Loucy (cell line): ENCODE measurements at regions not wholly inside any gene's neighbourhood (a gene's known extent, or its start where the extent isn't known, plus 50 kb on each side); places are given as distances from the start of the nearest gene placed in this dataset.

Experiments used
- H2AFZ ChIP-seq: fragments of 200-600 bp; sonication (generic); 2 replicates; pipeline ENCODE4 v1.6.0; 2016; ENCODE audit warnings: antibody characterized with exemption, mild to moderate bottlenecking, low read length, moderate library complexity
- H3F3A ChIP-seq: fragments of 200-600 bp; 2 replicates; pipeline ENCODE4 v1.6.0; 2016; ENCODE audit warnings: antibody characterized with exemption, low read depth, mild to moderate bottlenecking
- H3K27me3 ChIP-seq: fragments of 200-600 bp; sonication (generic); 2 replicates; pipeline ENCODE4 v1.6.1; 2014; ENCODE audit warnings: low read length, mild to moderate bottlenecking; ENCODE audit not compliant: insufficient read depth, poor library complexity, severe bottlenecking
- H3K36me3 ChIP-seq: fragments of 200-600 bp; sonication (generic); 2 replicates; pipeline ENCODE4 v1.6.1; 2016; ENCODE audit warnings: low read length; ENCODE audit not compliant: insufficient read depth
- H3K4me1 ChIP-seq: fragments of 200-600 bp; sonication (generic); 2 replicates; pipeline ENCODE4 v1.5.1; 2014; ENCODE audit warnings: low read length, mild to moderate bottlenecking; ENCODE audit not compliant: insufficient read depth, poor library complexity, severe bottlenecking
- H3K4me2 ChIP-seq: fragments of 200-600 bp; sonication (generic); 2 replicates; pipeline ENCODE4 v1.6.0; 2014; ENCODE audit warnings: antibody characterized with exemption, low read length, low read depth, mild to moderate bottlenecking; ENCODE audit not compliant: poor library complexity, severe bottlenecking
- H3K4me3 ChIP-seq: fragments of 200-600 bp; sonication (generic); 2 replicates; pipeline ENCODE4 v1.5.1; 2014; ENCODE audit warnings: low read length, mild to moderate bottlenecking, mixed read lengths; ENCODE audit not compliant: poor library complexity, severe bottlenecking
- H3K79me2 ChIP-seq: fragments of 200-600 bp; sonication (generic); 2 replicates; pipeline ENCODE4 v1.6.1; 2014; ENCODE audit warnings: low read length; ENCODE audit not compliant: insufficient read depth
- H3K9ac ChIP-seq: fragments of 200-600 bp; sonication (generic); 2 replicates; pipeline ENCODE4 v1.6.0; 2014; ENCODE audit warnings: mild to moderate bottlenecking, low read depth, low read length, moderate library complexity; ENCODE audit not compliant: poor library complexity, severe bottlenecking
- H3K9me2 ChIP-seq: fragments of 200-600 bp; sonication (generic); replicated peaks from 2 replicates; pipeline ENCODE4 v1.6.1; 2016; ENCODE audit warnings: low read depth, low read length, mixed read lengths
- H3K9me3 ChIP-seq: fragments of 200-600 bp; sonication (generic); 2 replicates; pipeline ENCODE4 v1.6.1; 2014; ENCODE audit warnings: mild to moderate bottlenecking, antibody characterized with exemption, low read length, low read depth; ENCODE audit not compliant: insufficient read depth
- H4K20me1 ChIP-seq: fragments of 200-600 bp; sonication (generic); 2 replicates; pipeline ENCODE4 v1.6.0; 2014; ENCODE audit warnings: antibody characterized with exemption, low read length, mild to moderate bottlenecking; ENCODE audit not compliant: insufficient read depth, poor library complexity, severe bottlenecking
- EZH2phosphoT487 ChIP-seq: fragments of 200-600 bp; IDR thresholded peaks from 2 replicates; pipeline ENCODE4 v1.6.1; 2018; ENCODE audit warnings: antibody characterized with exemption, mild to moderate bottlenecking, moderate library complexity, borderline replicate concordance
- TF ChIP-seq, protein P1 (sequence below): fragments of 200-600 bp; sonication (generic); conservative IDR thresholded peaks from 2 replicates; pipeline ENCODE4 v1.5.1; 2014; ENCODE audit warnings: mild to moderate bottlenecking, antibody characterized with exemption, low read length

DNA sequence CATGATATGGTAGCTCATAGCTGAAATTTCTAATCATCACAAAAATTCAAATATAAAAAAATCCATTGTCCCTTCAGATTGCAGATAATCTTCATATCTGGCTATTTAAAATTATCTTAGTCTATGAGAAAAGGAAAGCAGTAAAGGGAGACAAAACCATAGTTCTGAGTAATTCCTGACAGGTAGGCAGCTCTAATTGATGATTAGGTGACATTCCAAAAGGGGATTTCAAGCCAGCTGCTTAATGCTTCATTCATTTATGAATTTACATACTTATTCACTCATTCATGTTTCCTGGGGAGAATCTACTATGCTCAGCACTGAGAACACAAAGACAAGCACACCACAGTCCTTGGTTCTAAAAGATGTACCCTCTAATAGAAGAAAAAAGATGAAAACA, 437.1 kb downstream of the COL12A1 start:
- Histone ChIP-seq H3K4me3 (no peak overlapping the region), H4K20me1 (no peaks in the 10 kb centered on the region), H3F3A (no peaks in the 10 kb centered on the region), H3K4me2 (no peak overlapping the region), H3K9me3 (no peaks in the 10 kb centered on the region), H3K79me2 (no peaks in the 10 kb centered on the region), H2AFZ (no peak overlapping the region), H3K4me1 (no peaks in the 10 kb centered on the region), H3K27me3 (no peaks in the 10 kb centered on the region), H3K9ac (no peak overlapping the region), H3K9me2 (no peaks in the 10 kb centered on the region), H3K36me3 (no peaks in the 10 kb centered on the region)
- TF ChIP-seq, protein P1, sequence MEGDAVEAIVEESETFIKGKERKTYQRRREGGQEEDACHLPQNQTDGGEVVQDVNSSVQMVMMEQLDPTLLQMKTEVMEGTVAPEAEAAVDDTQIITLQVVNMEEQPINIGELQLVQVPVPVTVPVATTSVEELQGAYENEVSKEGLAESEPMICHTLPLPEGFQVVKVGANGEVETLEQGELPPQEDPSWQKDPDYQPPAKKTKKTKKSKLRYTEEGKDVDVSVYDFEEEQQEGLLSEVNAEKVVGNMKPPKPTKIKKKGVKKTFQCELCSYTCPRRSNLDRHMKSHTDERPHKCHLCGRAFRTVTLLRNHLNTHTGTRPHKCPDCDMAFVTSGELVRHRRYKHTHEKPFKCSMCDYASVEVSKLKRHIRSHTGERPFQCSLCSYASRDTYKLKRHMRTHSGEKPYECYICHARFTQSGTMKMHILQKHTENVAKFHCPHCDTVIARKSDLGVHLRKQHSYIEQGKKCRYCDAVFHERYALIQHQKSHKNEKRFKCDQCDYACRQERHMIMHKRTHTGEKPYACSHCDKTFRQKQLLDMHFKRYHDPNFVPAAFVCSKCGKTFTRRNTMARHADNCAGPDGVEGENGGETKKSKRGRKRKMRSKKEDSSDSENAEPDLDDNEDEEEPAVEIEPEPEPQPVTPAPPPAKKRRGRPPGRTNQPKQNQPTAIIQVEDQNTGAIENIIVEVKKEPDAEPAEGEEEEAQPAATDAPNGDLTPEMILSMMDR = no peak
- TF ChIP-seq EZH2phosphoT487 = no peak

GRCh38 chr6:74768120-74768519, 437.7 kb downstream of the COL12A1 start:
- no peak overlapping the region for H3K4me3 ChIP-seq
- H3K9me3 ChIP-seq = no peaks in the 10 kb centered on the region
- no peak overlapping the region for H3K9ac ChIP-seq
- H3K36me3 ChIP-seq = no peaks in the 10 kb centered on the region
- H3K4me1 ChIP-seq = no peaks in the 10 kb centered on the region
- H3K4me2 ChIP-seq = no peak overlapping the region
- no peaks in the 10 kb centered on the region for H3F3A ChIP-seq
- no peaks in the 10 kb centered on the region for H3K9me2 ChIP-seq
- H3K27me3 ChIP-seq = no peaks in the 10 kb centered on the region
- H3K79me2 ChIP-seq = no peaks in the 10 kb centered on the region
- no peak overlapping the region for H2AFZ ChIP-seq
- H4K20me1 ChIP-seq = no peaks in the 10 kb centered on the region
- no peak for TF ChIP-seq EZH2phosphoT487
- TF ChIP-seq, protein P1 = no peak

- Histone ChIP-seq H3K36me3 (no peaks in the 10 kb centered on the region), H3K79me2 (no peaks in the 10 kb centered on the region), H3F3A (no peaks in the 10 kb centered on the region), H3K9me2 (no peaks in the 10 kb centered on the region), H2AFZ (no peak overlapping the region), H3K4me2 (no peak overlapping the region), H4K20me1 (no peaks in the 10 kb centered on the region), H3K4me3 (no peak overlapping the region), H3K4me1 (no peaks in the 10 kb centered on the region), H3K9ac (no peak overlapping the region), H3K9me3 (no peaks in the 10 kb centered on the region), H3K27me3 (no peaks in the 10 kb centered on the region)
- no peak for TF ChIP-seq EZH2phosphoT487
- TF ChIP-seq, protein P1 = no peak
These were observed 440.4 kb downstream of the COL12A1 start for GRCh38 chr6:74765486-74765885.
